ENCODE measurements at regions not wholly inside any gene's neighbourhood (a gene's known extent, or its start where the extent isn't known, plus 50 kb on each side); places are given as distances from the start of the nearest gene placed in this dataset.

- DNase-seq: no peak
Measured at GRCh38 chr5:8327016-8327415, 458.1 kb downstream of the MTRR start.

GRCh38 chr5:8329773-8330172, 460.8 kb downstream of the MTRR start:
- DNase-seq: no peak

DNA sequence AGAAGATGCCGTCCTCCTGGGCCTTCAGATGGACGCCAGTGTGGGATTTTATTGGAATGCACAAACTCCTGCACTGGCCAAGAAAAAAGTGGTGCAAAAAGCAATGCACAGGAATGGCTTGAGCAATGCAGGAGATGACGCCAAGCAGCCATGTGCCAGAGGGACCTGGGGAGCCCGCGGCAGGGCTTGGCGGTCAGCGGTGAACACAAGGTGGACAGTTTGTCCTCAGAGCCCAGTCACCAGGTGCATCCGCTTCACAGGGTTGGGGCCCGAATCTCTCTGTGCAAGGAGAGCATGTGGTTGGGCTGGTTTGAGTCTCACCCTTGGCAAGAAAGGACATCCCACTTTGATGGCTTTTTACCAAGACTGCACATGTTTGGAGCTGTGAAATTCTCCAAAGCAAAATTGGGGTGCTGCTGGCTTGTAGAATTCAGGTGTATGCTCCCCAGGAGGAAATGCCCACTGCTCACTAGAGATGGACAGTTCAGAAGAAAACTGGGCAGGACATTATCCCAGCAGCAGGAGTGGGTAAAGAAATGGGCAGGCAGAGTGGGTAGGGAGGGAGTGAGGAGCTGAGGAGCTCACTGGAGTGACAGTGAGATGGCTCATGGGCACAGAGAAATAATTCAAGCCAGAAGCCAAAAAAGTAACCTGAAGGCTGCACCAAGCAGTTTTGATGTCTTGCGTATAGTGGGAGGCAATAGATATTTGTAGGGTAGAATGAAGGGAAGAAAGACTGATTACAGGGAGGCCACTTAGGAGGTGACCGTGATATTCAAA, 463.9 kb downstream of the MTRR start:
- DNase-seq: peak in 1 of 14 donors; percentile 64

- DNase-seq: peak in 1 of 14 donors; percentile 21
Measured at GRCh38 chr5:8333485-8333884, 464.5 kb downstream of the MTRR start.

GRCh38 chr5:8333977-8334376, 465.0 kb downstream of the MTRR start:
- no peak for DNase-seq

DNA sequence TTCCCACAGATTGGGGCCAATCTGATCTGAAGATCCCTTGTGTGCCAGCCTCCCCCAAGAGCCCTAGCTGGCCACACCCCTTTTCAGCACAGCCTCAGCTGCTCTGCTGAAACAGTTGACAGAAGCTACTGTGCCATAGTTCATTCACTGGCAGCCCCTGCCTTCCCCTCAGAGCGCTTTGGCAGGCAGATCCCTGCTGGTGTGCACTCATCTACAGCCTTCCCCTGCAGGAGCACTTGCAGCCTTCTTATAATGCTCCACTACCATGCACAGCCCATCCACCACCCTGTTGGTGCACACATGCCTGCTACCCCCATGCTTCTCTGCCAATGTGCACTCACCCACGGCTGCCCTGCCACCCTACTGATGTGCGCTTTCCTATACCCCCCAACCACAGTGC, 471.3 kb downstream of the MTRR start:
- no peak for DNase-seq

DNA sequence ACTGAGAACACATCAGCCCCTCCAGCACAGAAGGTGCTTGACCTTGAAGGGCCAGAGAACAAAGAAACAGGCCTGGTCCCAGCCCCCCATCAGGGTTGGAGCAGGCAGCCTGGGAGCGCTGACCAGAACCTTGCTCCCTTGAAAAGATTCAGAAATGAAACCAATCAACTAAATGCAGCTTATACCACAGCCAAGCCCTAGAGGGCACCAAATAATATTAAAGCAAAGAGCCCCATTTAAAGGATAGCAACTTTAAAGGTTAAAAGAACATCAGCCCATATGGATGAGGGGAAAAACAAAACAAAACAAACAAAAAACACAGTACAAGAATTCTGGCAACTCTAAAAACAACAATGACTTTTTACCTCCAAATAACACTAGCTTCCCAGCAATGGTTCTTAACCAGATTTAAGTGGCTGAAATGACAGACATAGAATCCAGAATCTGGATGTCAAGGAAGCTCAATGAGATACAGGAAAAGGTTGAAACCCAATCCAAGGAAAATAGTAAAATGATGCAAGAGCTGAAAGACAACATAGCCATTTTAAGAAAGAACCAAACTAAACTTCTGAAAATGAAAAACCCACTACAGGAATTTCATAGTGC, 471.9 kb downstream of the MTRR start:
- DNase-seq: no peak

DNA sequence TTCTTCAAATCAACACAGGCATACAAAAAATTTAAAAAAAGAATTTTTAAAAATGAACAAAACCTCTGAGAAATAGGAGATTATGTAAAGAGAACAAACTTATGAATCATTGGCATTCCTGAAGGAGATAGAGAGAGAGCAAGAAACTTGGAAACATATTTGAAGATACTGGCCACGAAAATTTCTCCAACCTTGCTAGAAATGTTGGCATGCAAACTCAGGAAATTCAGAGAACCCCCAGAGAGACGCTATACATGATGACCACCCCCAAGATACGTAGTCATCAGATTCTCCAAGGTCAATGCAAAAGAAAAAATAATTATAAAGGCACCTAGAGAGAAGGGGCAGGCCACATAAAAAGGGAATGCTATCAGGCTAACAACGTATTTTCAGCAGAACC, 472.5 kb downstream of the MTRR start:
- no peak for DNase-seq

- no peak for DNase-seq
Measured at GRCh38 chr5:8347984-8348383, 479.0 kb downstream of the MTRR start.

DNA sequence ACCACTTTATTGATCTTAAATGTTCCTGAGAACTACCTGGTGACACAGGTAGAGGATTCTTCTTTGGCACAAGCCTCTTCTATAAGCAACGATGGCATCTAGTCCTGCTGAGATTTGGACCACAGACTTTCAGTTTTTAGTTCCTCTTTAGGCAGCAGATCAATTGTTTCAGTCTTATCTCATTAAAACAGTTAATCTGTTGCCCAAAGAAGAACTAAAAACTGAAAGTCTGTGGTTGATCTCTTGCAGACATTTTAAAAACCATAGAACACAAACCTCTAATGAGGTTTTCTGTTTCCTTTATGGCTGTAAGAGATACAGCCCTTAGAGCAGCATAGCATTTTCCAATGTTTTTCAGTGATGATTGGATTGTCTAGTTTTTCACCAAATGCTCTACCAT, 480.9 kb downstream of the MTRR start:
- no peak for DNase-seq

GRCh38 chr5:8350644-8351339, 481.8 kb downstream of the MTRR start:
- no peak for DNase-seq

GRCh38 chr5:8355981-8356380, 487.0 kb downstream of the MTRR start:
- no peak for DNase-seq

- DNase-seq: no peak
Measured at GRCh38 chr5:8360012-8360411, 491.1 kb downstream of the MTRR start.

DNA sequence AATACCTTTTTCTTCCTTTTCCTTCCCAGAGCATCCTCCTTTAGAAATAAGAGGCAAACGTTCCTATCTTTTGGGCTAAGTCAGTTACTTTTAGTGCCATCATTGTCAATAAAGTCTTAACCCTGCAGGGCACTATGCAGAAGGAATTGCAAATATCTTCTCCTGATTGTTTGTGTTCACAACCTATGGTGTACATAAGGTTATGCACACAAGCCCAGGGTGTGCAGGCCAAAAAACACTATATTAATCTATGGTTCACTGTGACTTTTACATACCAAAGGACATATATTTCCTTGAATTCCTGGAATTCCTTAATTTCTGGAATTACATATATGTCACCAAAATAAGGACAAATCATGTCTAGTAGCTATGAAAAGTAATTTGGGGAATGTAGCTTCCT, 493.5 kb downstream of the MTRR start:
- no peak for DNase-seq

GRCh38 chr5:8363138-8363537, 494.2 kb downstream of the MTRR start:
- no peak for DNase-seq

- DNase-seq: peak in 1 of 14 donors; percentile 27
Measured at GRCh38 chr5:8366266-8366665, 497.3 kb downstream of the MTRR start.

- no peak for DNase-seq
Measured at GRCh38 chr5:8376478-8376877, 507.5 kb downstream of the MTRR start.

- no peak for DNase-seq
Measured at GRCh38 chr5:8381972-8382371, 513.0 kb downstream of the MTRR start.

GRCh38 chr5:8382456-8382855, 513.5 kb downstream of the MTRR start:
- no peak for DNase-seq

GRCh38 chr5:8383616-8384015, 514.7 kb downstream of the MTRR start:
- DNase-seq: no peak

DNA sequence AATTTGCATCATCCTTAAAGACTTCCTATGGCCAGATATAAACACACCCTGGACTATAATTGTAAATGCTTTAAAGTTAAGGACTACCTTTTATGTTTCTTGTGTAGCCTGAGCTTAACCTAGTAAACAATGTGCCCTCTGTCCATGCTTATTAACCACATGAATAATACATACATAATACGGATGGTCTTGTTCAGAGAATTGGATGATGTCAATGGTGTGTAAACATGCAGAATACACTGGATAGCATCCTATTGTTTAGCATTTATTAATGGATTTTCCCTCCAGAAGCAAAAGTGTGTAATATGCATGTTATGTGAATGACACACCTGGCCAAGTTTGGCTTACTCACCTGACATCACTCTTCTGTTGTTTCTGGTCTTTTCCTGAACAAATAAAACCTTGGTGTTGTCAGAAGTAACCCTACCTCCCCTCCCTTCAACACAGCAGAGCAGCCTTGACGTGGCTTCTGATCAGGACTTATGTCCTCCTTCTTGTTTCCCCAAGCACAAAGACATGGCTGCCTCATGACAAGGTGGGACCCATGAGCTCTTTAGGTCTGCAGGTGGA, 517.9 kb downstream of the MTRR start:
- no peak for DNase-seq

- no peak for DNase-seq
Measured at GRCh38 chr5:8391911-8392310, 523.0 kb downstream of the MTRR start.

DNA sequence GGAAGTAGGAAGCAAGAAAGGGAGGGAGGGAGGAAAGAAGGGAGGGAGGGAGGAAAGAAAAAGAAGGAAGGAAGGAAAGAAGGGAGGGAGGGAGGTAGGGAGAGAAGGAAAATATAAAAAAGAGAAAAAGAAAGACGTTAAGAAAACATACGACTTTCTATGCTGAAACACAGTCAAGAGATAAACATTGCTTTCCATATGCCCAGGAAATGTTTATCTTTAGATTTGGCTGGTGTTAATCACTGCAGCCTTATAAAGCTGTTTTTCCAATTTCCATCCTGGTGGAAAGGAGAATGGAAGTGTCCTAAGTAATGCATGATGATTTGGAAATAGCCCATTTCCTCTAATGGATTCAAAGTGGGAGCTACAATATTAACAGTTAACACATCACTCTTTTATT, 524.3 kb downstream of the MTRR start:
- DNase-seq: no peak

Measured in C1 segment of cervical spinal cord (tissue), 14 donors.